ENCODE measurements at regions not wholly inside any gene's neighbourhood (a gene's known extent, or its start where the extent isn't known, plus 50 kb on each side); places are given as distances from the start of the nearest gene placed in this dataset.

DNA sequence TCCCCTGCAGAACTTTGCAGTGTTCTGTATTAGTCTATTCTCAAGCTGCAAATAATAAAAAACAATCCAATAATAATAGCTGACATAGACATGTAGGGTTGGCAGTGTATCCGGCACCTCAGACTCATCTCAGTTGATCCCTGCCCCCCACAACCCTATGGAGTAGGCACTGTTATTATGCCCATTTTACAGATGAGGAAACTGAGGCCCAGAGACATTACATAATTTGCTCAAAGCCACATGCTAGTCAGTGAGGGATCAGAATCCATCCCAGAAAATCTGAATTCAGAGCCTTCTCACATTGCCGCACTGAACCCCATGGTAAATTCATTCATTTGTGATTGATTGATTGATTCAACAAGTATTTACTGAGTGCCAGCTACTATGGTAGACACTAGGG is 226.6 kb upstream of the PWP1 start:
- TF ChIP-seq GLIS3 (CRISPR knock-in tag; IDR thresholded peaks at IDR 0.05) = no peak
- TF ChIP-seq, protein P1, sequence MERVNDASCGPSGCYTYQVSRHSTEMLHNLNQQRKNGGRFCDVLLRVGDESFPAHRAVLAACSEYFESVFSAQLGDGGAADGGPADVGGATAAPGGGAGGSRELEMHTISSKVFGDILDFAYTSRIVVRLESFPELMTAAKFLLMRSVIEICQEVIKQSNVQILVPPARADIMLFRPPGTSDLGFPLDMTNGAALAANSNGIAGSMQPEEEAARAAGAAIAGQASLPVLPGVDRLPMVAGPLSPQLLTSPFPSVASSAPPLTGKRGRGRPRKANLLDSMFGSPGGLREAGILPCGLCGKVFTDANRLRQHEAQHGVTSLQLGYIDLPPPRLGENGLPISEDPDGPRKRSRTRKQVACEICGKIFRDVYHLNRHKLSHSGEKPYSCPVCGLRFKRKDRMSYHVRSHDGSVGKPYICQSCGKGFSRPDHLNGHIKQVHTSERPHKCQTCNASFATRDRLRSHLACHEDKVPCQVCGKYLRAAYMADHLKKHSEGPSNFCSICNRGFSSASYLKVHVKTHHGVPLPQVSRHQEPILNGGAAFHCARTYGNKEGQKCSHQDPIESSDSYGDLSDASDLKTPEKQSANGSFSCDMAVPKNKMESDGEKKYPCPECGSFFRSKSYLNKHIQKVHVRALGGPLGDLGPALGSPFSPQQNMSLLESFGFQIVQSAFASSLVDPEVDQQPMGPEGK (CRISPR knock-in tag; IDR thresholded peaks at IDR 0.05; ENCODE audit: borderline replicate concordance) = no peak
- TF ChIP-seq ARNTL (CRISPR knock-in tag; IDR thresholded peaks at IDR 0.05; ENCODE audit: borderline replicate concordance, low read depth) = no peak
- no peak for TF ChIP-seq BACH2 (CRISPR knock-in tag; IDR thresholded peaks at IDR 0.05; ENCODE audit: borderline replicate concordance)
- TF ChIP-seq ZNF8 (CRISPR knock-in tag; IDR thresholded peaks at IDR 0.05) = no peak
- no peak for TF ChIP-seq OSR1 (CRISPR knock-in tag; IDR thresholded peaks at IDR 0.05)
- TF ChIP-seq, protein P2, sequence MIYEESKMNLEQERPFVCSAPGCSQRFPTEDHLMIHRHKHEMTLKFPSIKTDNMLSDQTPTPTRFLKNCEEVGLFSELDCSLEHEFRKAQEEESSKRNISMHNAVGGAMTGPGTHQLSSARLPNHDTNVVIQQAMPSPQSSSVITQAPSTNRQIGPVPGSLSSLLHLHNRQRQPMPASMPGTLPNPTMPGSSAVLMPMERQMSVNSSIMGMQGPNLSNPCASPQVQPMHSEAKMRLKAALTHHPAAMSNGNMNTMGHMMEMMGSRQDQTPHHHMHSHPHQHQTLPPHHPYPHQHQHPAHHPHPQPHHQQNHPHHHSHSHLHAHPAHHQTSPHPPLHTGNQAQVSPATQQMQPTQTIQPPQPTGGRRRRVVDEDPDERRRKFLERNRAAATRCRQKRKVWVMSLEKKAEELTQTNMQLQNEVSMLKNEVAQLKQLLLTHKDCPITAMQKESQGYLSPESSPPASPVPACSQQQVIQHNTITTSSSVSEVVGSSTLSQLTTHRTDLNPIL (CRISPR knock-in tag; IDR thresholded peaks at IDR 0.05; ENCODE audit: low read depth) = no peak
- no peak for TF ChIP-seq ESRRG (CRISPR knock-in tag; IDR thresholded peaks at IDR 0.05)
- TF ChIP-seq ZFP3 (CRISPR knock-in tag; IDR thresholded peaks at IDR 0.05) = no peak
- no peak for TF ChIP-seq ZNF565 (CRISPR knock-in tag; conservative IDR thresholded peaks at IDR 0.05; ENCODE audit: low read depth)
- TF ChIP-seq ZNF70 (CRISPR knock-in tag; IDR thresholded peaks at IDR 0.05) = no peak
- no peak for ATAC-seq

DNA sequence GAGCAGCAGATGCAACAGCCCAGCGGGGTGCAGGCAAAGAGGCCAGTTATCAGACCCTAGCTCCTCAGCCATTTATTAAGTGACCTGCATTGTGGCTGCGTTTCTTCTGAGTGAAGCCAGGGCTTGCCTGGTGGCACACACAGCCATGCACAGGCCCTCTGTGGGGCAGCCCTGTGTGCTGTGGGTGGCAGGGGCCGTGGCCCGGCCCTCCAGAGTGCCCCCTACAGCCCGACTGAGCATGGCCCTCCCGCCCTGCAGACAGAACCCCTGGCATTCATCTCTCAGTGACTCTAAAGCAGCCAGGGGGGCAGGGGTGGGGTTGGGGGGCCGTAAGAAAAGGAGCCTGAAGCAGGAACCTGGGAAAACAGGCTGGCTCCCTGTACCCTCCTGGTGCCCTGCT is 226.0 kb upstream of the PWP1 start:
- ATAC-seq = no peak
- no peak for TF ChIP-seq ESRRG (CRISPR knock-in tag; IDR thresholded peaks at IDR 0.05)
- TF ChIP-seq ZFP3 (CRISPR knock-in tag; IDR thresholded peaks at IDR 0.05) = no peak
- TF ChIP-seq, protein P2 (CRISPR knock-in tag; IDR thresholded peaks at IDR 0.05; ENCODE audit: low read depth) = no peak
- TF ChIP-seq, protein P3, sequence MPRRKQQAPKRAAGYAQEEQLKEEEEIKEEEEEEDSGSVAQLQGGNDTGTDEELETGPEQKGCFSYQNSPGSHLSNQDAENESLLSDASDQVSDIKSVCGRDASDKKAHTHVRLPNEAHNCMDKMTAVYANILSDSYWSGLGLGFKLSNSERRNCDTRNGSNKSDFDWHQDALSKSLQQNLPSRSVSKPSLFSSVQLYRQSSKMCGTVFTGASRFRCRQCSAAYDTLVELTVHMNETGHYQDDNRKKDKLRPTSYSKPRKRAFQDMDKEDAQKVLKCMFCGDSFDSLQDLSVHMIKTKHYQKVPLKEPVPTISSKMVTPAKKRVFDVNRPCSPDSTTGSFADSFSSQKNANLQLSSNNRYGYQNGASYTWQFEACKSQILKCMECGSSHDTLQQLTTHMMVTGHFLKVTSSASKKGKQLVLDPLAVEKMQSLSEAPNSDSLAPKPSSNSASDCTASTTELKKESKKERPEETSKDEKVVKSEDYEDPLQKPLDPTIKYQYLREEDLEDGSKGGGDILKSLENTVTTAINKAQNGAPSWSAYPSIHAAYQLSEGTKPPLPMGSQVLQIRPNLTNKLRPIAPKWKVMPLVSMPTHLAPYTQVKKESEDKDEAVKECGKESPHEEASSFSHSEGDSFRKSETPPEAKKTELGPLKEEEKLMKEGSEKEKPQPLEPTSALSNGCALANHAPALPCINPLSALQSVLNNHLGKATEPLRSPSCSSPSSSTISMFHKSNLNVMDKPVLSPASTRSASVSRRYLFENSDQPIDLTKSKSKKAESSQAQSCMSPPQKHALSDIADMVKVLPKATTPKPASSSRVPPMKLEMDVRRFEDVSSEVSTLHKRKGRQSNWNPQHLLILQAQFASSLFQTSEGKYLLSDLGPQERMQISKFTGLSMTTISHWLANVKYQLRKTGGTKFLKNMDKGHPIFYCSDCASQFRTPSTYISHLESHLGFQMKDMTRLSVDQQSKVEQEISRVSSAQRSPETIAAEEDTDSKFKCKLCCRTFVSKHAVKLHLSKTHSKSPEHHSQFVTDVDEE (CRISPR knock-in tag; IDR thresholded peaks at IDR 0.05) = no peak
- TF ChIP-seq ZC3H10 (CRISPR knock-in tag; IDR thresholded peaks at IDR 0.05) = no peak
- TF ChIP-seq ZNF8 (CRISPR knock-in tag; IDR thresholded peaks at IDR 0.05) = no peak
- TF ChIP-seq SNAI2 (CRISPR knock-in tag; IDR thresholded peaks at IDR 0.05) = no peak
- TF ChIP-seq TCF4 (CRISPR knock-in tag; IDR thresholded peaks at IDR 0.05; ENCODE audit: borderline replicate concordance) = no peak
- TF ChIP-seq OSR1 (CRISPR knock-in tag; IDR thresholded peaks at IDR 0.05) = no peak
- TF ChIP-seq ZNF565 (CRISPR knock-in tag; conservative IDR thresholded peaks at IDR 0.05; ENCODE audit: low read depth) = no peak
- TF ChIP-seq PPARA (CRISPR knock-in tag; IDR thresholded peaks at IDR 0.05; ENCODE audit: borderline replicate concordance) = no peak
- TF ChIP-seq, protein P1 (CRISPR knock-in tag; IDR thresholded peaks at IDR 0.05; ENCODE audit: borderline replicate concordance) = no peak
- TF ChIP-seq RARB (CRISPR knock-in tag; IDR thresholded peaks at IDR 0.05) = no peak
- TF ChIP-seq GLIS3 (CRISPR knock-in tag; IDR thresholded peaks at IDR 0.05) = no peak
- no peak for TF ChIP-seq ARNTL (CRISPR knock-in tag; IDR thresholded peaks at IDR 0.05; ENCODE audit: borderline replicate concordance, low read depth)
- TF ChIP-seq CSDC2 (CRISPR knock-in tag; IDR thresholded peaks at IDR 0.05) = no peak
- TF ChIP-seq POU6F1 (CRISPR knock-in tag; IDR thresholded peaks at IDR 0.05; ENCODE audit: borderline replicate concordance, low read depth) = no peak
- TF ChIP-seq ZNF70 (CRISPR knock-in tag; IDR thresholded peaks at IDR 0.05) = no peak
